HG03457 (cell line): ENCODE measurements at regions not wholly inside any gene's neighbourhood (a gene's known extent, or its start where the extent isn't known, plus 50 kb on each side); places are given as distances from the start of the nearest gene placed in this dataset.

Experiments used
- ATAC-seq: cut with Tn5 transposase; IDR thresholded peaks from one replicate; pipeline ENCODE4 v1.9.1; 2021; ENCODE audit warnings: moderate number of reproducible peaks; ENCODE audit not compliant: unreplicated experiment

DNA sequence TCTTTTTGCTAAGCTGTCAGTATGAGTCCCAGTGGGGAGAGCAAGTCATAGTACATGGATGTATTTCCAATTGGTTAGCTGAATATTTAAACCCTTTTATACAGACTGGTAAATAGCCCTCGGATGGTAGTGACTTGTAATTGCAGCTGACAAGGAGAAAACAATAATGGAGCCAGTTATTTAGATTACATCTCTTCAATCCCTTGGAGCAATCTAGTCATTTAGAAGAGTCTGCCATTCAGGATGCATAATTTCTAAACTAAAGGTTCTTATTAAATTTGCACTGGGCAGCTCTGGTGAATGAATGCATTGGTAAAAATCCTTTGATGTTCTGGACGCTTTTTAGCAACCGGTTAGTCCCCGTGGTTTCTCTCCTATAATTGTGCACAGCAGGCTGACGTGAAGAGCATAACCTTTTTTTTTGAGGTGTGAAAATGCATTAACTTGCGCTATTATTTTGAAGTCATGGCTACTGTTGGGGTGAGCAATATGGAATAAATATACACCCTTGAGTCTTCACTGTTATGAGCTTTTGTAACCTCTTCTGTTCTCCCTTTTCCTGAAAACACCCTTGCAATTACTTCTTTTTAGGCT is 158.6 kb upstream of the CD180 start:
- ATAC-seq = no peak

DNA sequence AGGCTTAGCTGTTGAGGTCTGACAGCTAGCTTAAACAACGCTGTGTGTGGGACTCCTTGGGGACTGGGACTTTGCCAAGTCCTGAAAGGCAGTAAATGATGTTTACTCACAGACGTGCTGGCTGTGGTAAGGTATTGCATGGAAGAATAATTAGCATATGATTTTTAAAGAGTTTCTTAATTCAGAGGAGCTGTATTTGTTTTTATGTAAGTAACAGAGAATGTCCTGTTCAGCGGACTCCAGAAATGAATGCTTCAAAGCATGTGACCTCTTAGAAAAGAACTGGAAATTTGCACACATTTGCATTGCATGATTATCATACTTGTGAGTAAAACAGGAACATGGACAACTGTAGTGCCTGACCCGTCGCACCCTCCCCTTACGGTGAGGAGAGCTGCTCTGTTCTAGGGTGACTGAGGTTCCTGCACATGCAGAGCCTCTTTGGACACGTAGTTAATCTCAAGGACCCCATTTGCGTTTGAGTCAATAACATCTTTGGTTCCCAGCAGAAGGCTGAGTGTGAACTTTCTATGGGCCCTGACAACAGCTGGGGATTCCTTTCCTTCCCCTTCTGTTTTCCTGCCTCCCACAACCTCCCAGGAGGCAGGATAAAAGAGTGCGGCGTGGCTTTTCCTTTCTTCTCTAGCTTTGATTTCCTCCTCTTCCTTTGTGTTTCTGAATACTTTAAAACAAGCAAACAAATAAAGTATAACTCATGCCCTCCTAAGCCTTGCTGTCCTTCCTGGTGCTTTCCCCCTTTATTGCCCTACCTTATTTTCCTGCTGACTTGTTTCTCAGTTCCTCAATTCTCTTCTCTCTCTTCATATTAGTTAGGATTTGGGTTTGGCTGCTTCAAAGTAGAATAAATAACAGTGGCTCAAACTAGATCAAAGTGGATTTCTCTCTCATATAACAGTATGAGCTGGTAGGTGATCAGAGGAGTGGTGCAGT is 157.2 kb upstream of the CD180 start:
- no peak for ATAC-seq

- ATAC-seq = no peak
Observed at GRCh38 chr5:67350618-67351201, 154.1 kb upstream of the CD180 start.

DNA sequence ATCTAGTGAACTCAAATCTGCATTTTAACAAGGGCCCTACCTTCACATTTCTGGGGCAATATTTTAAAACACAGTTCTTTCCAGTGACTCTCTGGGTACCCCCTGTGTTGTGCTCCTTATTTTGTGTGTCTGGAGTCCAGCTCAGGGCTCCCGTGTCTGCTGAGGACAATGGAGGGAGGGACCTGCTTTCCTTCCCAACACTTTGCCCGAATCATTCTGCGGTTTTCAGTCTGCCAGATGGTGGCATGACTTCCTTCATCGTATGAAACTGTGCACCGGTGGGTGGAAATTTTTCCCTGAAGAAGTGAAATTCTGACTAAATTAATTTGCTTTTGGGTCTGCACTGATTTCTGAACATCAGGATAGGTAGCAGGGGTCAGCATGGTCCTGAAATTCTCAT is 153.6 kb upstream of the CD180 start:
- no peak for ATAC-seq

GRCh38 chr5:67347821-67348220 is 151.2 kb upstream of the CD180 start:
- no peak for ATAC-seq

- ATAC-seq = no peak
Observed at GRCh38 chr5:67346611-67347010, 150.0 kb upstream of the CD180 start.

- ATAC-seq = no peak
Observed at GRCh38 chr5:67344870-67345269, 148.3 kb upstream of the CD180 start.

GRCh38 chr5:67343835-67344234 is 147.2 kb upstream of the CD180 start:
- ATAC-seq = no peak

DNA sequence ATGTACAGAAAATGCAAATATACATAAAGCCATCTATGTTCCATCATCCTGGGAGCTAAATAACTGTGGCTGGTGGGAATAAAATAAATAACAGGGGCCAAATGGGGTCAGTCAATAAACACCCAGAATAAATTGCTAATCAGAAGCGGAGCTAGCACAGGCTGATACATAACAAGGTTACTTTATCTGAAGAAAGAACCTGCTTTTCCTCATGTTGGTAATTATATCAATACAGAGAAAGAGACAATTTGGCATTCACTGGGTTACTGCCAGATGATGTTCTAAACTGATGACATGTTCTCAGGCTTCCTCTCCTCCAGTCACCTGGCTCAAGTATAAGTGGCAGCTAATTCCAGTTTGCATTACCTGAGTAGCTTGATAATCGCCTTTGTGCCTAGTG is 144.9 kb upstream of the CD180 start:
- ATAC-seq = no peak

- ATAC-seq = no peak
Observed at GRCh38 chr5:67339219-67339767, 142.7 kb upstream of the CD180 start.

DNA sequence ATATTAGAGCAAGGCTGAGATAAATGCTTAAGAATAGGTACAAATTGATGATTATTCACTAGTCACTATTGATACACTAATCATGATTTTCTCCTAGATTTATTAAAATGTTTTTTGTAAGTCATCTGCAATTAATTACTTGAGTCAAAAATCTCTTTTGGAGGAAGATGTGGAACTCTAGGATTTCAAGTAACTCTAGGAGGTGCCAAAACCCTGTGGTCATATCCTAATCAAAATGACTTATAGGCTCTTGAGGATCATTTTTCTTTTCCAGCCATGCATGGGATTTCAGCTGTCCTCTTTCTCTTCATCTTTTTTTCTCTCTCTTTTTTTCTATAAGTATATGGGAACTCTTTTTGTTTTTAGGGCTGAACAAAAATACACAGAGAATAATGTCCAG is 141.8 kb upstream of the CD180 start:
- ATAC-seq = no peak

DNA sequence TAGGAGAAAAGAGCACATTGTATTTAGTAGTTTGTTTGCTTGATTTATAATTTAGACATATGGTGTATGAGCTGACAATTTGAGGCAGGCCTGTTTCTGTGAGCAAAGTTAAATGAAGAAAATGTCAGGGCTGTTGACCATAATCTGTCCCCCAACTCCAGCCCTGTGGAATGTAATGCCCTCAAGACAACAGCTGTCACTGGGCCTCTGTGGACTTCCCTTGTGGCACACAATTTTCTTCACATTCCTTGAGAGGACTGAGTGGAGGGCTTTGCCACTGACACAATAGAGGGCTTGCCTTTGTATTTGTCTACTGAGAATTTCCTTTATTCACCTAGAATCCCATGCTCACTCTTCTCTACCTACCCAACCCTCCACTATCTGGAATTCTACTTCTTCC is 141.2 kb upstream of the CD180 start:
- no peak for ATAC-seq

GRCh38 chr5:67335426-67335825 is 138.8 kb upstream of the CD180 start:
- ATAC-seq = no peak

DNA sequence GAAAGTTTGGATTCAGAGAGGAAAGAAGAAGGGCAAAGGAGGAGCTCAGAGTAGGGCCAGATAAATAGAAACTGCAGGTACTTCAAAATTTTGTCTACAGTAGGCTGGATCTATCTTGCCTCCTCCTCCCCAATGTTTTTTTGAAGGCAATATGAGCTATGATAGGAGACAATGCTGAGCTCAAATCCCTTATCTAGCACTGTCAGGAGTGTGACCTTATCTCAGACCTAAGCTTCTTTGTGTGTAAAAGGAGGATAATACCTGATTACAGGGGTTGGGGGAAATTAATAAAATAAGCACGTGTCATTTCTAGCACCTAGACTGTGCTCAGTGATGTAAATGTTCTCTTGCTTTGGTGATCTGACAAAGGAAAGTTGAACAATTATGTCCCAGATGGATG is 137.8 kb upstream of the CD180 start:
- no peak for ATAC-seq

DNA sequence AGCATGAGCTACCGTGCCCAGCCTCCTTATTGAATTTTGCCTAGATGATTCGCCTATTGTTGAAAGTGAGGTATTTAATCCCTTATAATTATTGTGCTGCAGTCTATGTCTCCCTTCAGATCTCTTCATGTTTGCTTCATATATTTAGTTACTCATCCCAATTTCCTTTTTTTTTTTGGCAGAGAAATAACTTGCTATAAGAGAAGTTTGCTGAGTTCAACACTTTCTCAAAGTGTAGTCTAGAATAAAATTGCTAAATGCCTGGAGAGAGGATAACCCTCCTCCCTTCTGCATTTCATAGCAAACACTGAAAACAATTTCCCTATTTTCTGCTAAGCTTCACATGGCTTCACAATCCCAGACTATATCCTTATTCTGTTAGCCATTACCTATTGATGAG is 136.6 kb upstream of the CD180 start:
- ATAC-seq = no peak

DNA sequence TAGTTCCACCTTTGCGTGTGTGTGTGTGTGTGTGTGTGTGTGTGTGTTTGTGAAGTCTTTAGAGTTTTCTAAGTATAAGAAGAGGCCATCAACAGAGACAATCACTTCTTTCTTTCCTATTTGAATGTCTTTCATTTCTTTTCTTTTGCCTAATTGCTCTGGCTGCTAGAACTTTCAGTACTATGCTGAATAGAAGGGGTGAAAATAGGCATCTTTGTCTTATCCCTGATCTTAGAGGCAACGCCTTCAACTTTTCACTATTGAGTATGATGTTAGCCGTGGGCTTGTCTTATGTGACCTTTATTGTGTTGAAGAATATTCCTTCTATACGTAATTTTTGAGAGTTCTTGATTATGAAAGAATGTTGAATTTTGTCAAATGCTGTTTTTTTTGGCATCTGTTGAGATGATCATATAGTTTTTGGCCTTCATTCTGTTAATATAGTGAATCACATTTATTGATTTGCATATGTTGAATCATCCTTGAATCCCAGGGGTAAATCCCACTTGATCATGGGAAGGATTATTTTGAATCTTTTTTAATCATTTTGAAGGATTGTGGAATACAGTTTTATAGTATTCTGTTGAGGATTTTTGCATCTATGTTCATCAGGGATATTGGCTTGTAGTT is 134.8 kb upstream of the CD180 start:
- ATAC-seq = no peak

- ATAC-seq = no peak
Observed at GRCh38 chr5:67319935-67320725, 123.5 kb upstream of the CD180 start.

DNA sequence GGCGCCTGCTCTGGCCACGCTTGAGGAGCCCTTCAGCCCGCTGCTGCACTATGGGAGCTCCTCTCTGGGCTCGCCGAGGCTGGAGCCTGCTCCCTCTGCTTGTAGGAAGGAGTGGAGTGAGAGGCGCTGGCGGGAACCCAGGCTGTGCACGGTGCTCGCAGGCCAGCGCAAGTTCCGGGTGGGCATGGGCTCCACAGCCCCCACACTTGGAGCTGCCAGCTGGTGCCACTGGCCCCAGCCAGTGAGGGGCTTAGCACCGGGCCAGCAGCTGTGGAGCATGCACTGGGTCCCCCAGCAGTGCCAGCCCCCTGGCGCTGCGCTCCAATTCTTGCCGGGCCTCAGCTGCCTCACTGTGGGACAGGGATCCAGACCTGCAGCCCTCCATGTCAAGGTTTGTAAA is 122.1 kb upstream of the CD180 start:
- no peak for ATAC-seq

- ATAC-seq = no peak
Observed at GRCh38 chr5:67317603-67318002, 121.0 kb upstream of the CD180 start.

DNA sequence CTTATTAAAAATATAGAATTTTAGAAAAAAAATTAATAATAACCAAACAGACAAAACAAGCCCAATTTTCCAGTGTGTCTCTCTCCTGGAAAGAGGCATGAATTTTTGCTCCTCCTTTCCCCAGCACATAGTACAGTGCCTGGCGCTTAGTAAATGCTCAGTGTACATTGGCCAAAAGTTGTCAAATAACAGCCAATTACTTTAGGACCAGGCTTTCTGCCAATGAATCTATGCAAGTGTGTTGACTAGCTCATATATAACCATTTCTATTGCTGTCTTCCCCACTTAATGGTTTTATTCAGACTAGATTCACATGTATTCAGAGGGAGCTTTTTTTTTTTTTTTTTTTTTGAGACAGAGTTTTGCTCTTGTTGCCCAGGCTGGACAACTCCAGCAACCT is 120.1 kb upstream of the CD180 start:
- no peak for ATAC-seq
